ENCODE measurements at regions not wholly inside any gene's neighbourhood (a gene's known extent, or its start where the extent isn't known, plus 50 kb on each side); places are given as distances from the start of the nearest gene placed in this dataset.

DNA sequence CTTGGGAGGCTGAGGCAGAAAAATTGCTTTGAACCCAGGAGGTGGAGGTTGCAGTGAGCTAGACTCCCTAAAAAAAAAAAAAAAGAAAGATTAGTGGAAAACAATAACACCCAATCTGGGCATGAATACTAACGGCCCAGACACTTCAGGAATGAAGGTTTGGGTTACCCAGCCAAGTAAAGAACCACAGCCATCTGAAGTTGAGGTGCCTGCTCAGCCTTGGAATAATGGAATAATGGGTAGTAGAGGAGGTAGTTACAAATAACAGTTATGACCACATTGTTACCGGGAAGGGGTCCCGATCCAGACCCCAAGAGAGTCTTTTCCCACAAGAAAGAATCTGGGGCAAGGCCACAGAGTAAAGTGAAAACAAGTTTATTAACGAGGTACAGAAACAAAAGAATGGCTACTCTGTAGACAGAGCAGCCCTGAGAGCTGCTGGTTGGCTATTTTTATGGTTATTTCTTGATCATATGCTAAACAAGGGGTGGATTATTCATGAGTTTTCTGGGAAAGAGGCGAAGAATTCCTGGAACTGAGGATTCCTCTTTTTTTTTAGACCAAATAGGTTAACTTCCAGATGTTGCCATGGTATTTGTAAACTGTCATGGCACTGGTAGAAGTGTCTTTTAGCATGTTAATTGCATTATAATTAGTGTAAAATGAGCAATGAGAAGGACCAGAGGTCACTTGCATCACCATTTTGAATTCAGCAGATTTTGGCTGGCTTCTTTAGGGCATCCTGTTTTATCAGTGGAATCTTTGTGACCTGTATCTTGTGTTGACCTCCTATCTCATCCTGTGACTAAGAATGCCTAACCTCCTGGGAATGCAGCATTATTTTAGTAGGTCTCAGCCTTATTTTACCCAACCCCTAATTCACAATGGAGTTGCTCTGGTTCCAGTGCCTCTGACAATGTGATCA, 96.2 kb upstream of the HAAO start:
- Mint-ChIP-seq H3K9me3 (peaks cover 18% of the 10 kb centered on the region), H3K27ac (no peak overlapping the region), H3K36me3 (ENCODE audit: low read depth) (peaks cover 16% of the 10 kb centered on the region), H3K4me3 (no peak overlapping the region), H3K4me1 (peaks cover 5% of the 10 kb centered on the region; the same call in 2 of the 3 replicates), H3K27me3 (ENCODE audit: insufficient read depth, low read depth, poor library complexity) (peaks cover 9% of the 10 kb centered on the region)
- Histone ChIP-seq H3K4me3 (no peak overlapping the region), H3K4me2 (no peak overlapping the region), H4K20me1 (replicated peaks; ENCODE audit: insufficient read depth) (no peaks in the 10 kb centered on the region), H3K4me1 (ENCODE audit: insufficient read depth) (no peaks in the 10 kb centered on the region), H3K27me3 (ENCODE audit: insufficient read depth) (no peaks in the 10 kb centered on the region), H3K36me3 (ENCODE audit: insufficient read depth) (no peaks in the 10 kb centered on the region), H3K27ac (ENCODE audit: low read depth) (no peak overlapping the region), H2AFZ (peak overlapping the region; percentile 72; the same call in 1 of the 2 replicates), H3K9me2 (ENCODE audit: insufficient read depth) (no peaks in the 10 kb centered on the region), H3K79me2 (replicated peaks; ENCODE audit: insufficient read depth) (no peaks in the 10 kb centered on the region), H3F3A (replicated peaks; ENCODE audit: low read depth) (no peaks in the 10 kb centered on the region)
- TF ChIP-seq STAT1 (IDR thresholded peaks at IDR 0.05; ENCODE audit: unreplicated experiment) (no peak), ZNF114 (CRISPR knock-in tag; IDR thresholded peaks at IDR 0.05) (no peak), NANOG (IDR thresholded peaks at IDR 0.05; ENCODE audit: borderline replicate concordance) (no peak), JUNB (IDR thresholded peaks at IDR 0.05; ENCODE audit: unreplicated experiment) (no peak), EZH2 (IDR thresholded peaks at IDR 0.05; ENCODE audit: low read depth, unreplicated experiment) (no peak), ZNF331 (CRISPR knock-in tag; IDR thresholded peaks at IDR 0.05; ENCODE audit: low read depth) (no peak), EZH2phosphoT487 (IDR thresholded peaks at IDR 0.05; ENCODE audit: unreplicated experiment) (no peak), CREB1 (CRISPR knock-in tag; IDR thresholded peaks at IDR 0.05; ENCODE audit: low read depth) (no peak), POLR2AphosphoS5 (IDR thresholded peaks at IDR 0.05; ENCODE audit: low read depth) (no peak)
- TF ChIP-seq, protein P1, sequence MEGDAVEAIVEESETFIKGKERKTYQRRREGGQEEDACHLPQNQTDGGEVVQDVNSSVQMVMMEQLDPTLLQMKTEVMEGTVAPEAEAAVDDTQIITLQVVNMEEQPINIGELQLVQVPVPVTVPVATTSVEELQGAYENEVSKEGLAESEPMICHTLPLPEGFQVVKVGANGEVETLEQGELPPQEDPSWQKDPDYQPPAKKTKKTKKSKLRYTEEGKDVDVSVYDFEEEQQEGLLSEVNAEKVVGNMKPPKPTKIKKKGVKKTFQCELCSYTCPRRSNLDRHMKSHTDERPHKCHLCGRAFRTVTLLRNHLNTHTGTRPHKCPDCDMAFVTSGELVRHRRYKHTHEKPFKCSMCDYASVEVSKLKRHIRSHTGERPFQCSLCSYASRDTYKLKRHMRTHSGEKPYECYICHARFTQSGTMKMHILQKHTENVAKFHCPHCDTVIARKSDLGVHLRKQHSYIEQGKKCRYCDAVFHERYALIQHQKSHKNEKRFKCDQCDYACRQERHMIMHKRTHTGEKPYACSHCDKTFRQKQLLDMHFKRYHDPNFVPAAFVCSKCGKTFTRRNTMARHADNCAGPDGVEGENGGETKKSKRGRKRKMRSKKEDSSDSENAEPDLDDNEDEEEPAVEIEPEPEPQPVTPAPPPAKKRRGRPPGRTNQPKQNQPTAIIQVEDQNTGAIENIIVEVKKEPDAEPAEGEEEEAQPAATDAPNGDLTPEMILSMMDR (conservative IDR thresholded peaks at IDR 0.05; ENCODE audit: low read depth in 2 of 2), result no peak
- TF ChIP-seq, protein P2, sequence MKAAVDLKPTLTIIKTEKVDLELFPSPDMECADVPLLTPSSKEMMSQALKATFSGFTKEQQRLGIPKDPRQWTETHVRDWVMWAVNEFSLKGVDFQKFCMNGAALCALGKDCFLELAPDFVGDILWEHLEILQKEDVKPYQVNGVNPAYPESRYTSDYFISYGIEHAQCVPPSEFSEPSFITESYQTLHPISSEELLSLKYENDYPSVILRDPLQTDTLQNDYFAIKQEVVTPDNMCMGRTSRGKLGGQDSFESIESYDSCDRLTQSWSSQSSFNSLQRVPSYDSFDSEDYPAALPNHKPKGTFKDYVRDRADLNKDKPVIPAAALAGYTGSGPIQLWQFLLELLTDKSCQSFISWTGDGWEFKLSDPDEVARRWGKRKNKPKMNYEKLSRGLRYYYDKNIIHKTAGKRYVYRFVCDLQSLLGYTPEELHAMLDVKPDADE (IDR thresholded peaks at IDR 0.05), result no peak
- TF ChIP-seq, protein P3, sequence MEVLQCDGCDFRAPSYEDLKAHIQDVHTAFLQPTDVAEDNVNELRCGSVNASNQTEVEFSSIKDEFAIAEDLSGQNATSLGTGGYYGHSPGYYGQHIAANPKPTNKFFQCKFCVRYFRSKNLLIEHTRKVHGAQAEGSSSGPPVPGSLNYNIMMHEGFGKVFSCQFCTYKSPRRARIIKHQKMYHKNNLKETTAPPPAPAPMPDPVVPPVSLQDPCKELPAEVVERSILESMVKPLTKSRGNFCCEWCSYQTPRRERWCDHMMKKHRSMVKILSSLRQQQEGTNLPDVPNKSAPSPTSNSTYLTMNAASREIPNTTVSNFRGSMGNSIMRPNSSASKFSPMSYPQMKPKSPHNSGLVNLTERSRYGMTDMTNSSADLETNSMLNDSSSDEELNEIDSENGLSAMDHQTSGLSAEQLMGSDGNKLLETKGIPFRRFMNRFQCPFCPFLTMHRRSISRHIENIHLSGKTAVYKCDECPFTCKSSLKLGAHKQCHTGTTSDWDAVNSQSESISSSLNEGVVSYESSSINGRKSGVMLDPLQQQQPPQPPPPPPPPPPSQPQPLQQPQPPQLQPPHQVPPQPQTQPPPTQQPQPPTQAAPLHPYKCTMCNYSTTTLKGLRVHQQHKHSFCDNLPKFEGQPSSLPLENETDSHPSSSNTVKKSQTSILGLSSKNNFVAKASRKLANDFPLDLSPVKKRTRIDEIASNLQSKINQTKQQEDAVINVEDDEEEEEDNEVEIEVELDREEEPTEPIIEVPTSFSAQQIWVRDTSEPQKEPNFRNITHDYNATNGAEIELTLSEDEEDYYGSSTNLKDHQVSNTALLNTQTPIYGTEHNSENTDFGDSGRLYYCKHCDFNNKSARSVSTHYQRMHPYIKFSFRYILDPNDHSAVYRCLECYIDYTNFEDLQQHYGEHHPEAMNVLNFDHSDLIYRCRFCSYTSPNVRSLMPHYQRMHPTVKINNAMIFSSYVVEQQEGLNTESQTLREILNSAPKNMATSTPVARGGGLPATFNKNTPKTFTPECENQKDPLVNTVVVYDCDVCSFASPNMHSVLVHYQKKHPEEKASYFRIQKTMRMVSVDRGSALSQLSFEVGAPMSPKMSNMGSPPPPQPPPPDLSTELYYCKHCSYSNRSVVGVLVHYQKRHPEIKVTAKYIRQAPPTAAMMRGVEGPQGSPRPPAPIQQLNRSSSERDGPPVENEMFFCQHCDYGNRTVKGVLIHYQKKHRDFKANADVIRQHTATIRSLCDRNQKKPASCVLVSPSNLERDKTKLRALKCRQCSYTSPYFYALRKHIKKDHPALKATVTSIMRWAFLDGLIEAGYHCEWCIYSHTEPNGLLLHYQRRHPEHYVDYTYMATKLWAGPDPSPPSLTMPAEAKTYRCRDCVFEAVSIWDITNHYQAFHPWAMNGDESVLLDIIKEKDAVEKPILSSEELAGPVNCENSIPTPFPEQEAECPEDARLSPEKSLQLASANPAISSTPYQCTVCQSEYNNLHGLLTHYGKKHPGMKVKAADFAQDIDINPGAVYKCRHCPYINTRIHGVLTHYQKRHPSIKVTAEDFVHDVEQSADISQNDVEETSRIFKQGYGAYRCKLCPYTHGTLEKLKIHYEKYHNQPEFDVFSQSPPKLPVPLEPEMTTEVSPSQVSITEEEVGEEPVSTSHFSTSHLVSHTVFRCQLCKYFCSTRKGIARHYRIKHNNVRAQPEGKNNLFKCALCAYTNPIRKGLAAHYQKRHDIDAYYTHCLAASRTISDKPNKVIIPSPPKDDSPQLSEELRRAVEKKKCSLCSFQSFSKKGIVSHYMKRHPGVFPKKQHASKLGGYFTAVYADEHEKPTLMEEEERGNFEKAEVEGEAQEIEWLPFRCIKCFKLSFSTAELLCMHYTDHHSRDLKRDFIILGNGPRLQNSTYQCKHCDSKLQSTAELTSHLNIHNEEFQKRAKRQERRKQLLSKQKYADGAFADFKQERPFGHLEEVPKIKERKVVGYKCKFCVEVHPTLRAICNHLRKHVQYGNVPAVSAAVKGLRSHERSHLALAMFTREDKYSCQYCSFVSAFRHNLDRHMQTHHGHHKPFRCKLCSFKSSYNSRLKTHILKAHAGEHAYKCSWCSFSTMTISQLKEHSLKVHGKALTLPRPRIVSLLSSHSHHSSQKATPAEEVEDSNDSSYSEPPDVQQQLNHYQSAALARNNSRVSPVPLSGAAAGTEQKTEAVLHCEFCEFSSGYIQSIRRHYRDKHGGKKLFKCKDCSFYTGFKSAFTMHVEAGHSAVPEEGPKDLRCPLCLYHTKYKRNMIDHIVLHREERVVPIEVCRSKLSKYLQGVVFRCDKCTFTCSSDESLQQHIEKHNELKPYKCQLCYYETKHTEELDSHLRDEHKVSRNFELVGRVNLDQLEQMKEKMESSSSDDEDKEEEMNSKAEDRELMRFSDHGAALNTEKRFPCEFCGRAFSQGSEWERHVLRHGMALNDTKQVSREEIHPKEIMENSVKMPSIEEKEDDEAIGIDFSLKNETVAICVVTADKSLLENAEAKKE (CRISPR knock-in tag; IDR thresholded peaks at IDR 0.05), result no peak
- TF ChIP-seq, protein P4, sequence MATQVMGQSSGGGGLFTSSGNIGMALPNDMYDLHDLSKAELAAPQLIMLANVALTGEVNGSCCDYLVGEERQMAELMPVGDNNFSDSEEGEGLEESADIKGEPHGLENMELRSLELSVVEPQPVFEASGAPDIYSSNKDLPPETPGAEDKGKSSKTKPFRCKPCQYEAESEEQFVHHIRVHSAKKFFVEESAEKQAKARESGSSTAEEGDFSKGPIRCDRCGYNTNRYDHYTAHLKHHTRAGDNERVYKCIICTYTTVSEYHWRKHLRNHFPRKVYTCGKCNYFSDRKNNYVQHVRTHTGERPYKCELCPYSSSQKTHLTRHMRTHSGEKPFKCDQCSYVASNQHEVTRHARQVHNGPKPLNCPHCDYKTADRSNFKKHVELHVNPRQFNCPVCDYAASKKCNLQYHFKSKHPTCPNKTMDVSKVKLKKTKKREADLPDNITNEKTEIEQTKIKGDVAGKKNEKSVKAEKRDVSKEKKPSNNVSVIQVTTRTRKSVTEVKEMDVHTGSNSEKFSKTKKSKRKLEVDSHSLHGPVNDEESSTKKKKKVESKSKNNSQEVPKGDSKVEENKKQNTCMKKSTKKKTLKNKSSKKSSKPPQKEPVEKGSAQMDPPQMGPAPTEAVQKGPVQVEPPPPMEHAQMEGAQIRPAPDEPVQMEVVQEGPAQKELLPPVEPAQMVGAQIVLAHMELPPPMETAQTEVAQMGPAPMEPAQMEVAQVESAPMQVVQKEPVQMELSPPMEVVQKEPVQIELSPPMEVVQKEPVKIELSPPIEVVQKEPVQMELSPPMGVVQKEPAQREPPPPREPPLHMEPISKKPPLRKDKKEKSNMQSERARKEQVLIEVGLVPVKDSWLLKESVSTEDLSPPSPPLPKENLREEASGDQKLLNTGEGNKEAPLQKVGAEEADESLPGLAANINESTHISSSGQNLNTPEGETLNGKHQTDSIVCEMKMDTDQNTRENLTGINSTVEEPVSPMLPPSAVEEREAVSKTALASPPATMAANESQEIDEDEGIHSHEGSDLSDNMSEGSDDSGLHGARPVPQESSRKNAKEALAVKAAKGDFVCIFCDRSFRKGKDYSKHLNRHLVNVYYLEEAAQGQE (IDR thresholded peaks at IDR 0.05; ENCODE audit: unreplicated experiment), result no peak
- no peak for ATAC-seq
- DNase-seq (ENCODE audit: low spot score), result no peak

All from GM23338 (cell line).